Loucy (cell line): ENCODE measurements at regions not wholly inside any gene's neighbourhood (a gene's known extent, or its start where the extent isn't known, plus 50 kb on each side); places are given as distances from the start of the nearest gene placed in this dataset.

Experiments used
- H2AFZ ChIP-seq: fragments of 200-600 bp; sonication (generic); 2 replicates; pipeline ENCODE4 v1.6.0; 2016; ENCODE audit warnings: antibody characterized with exemption, mild to moderate bottlenecking, low read length, moderate library complexity
- H3F3A ChIP-seq: fragments of 200-600 bp; 2 replicates; pipeline ENCODE4 v1.6.0; 2016; ENCODE audit warnings: antibody characterized with exemption, low read depth, mild to moderate bottlenecking
- H3K27me3 ChIP-seq: fragments of 200-600 bp; sonication (generic); 2 replicates; pipeline ENCODE4 v1.6.1; 2014; ENCODE audit warnings: low read length, mild to moderate bottlenecking; ENCODE audit not compliant: insufficient read depth, poor library complexity, severe bottlenecking
- H3K36me3 ChIP-seq: fragments of 200-600 bp; sonication (generic); 2 replicates; pipeline ENCODE4 v1.6.1; 2016; ENCODE audit warnings: low read length; ENCODE audit not compliant: insufficient read depth
- H3K4me1 ChIP-seq: fragments of 200-600 bp; sonication (generic); 2 replicates; pipeline ENCODE4 v1.5.1; 2014; ENCODE audit warnings: low read length, mild to moderate bottlenecking; ENCODE audit not compliant: insufficient read depth, poor library complexity, severe bottlenecking
- H3K4me2 ChIP-seq: fragments of 200-600 bp; sonication (generic); 2 replicates; pipeline ENCODE4 v1.6.0; 2014; ENCODE audit warnings: antibody characterized with exemption, low read length, low read depth, mild to moderate bottlenecking; ENCODE audit not compliant: poor library complexity, severe bottlenecking
- H3K4me3 ChIP-seq: fragments of 200-600 bp; sonication (generic); 2 replicates; pipeline ENCODE4 v1.5.1; 2014; ENCODE audit warnings: low read length, mild to moderate bottlenecking, mixed read lengths; ENCODE audit not compliant: poor library complexity, severe bottlenecking
- H3K79me2 ChIP-seq: fragments of 200-600 bp; sonication (generic); 2 replicates; pipeline ENCODE4 v1.6.1; 2014; ENCODE audit warnings: low read length; ENCODE audit not compliant: insufficient read depth
- H3K9ac ChIP-seq: fragments of 200-600 bp; sonication (generic); 2 replicates; pipeline ENCODE4 v1.6.0; 2014; ENCODE audit warnings: mild to moderate bottlenecking, low read depth, low read length, moderate library complexity; ENCODE audit not compliant: poor library complexity, severe bottlenecking
- H3K9me2 ChIP-seq: fragments of 200-600 bp; sonication (generic); replicated peaks from 2 replicates; pipeline ENCODE4 v1.6.1; 2016; ENCODE audit warnings: low read depth, low read length, mixed read lengths
- H3K9me3 ChIP-seq: fragments of 200-600 bp; sonication (generic); 2 replicates; pipeline ENCODE4 v1.6.1; 2014; ENCODE audit warnings: mild to moderate bottlenecking, antibody characterized with exemption, low read length, low read depth; ENCODE audit not compliant: insufficient read depth
- H4K20me1 ChIP-seq: fragments of 200-600 bp; sonication (generic); 2 replicates; pipeline ENCODE4 v1.6.0; 2014; ENCODE audit warnings: antibody characterized with exemption, low read length, mild to moderate bottlenecking; ENCODE audit not compliant: insufficient read depth, poor library complexity, severe bottlenecking
- EZH2phosphoT487 ChIP-seq: fragments of 200-600 bp; IDR thresholded peaks from 2 replicates; pipeline ENCODE4 v1.6.1; 2018; ENCODE audit warnings: antibody characterized with exemption, mild to moderate bottlenecking, moderate library complexity, borderline replicate concordance
- TF ChIP-seq, protein P1 (sequence below): fragments of 200-600 bp; sonication (generic); conservative IDR thresholded peaks from 2 replicates; pipeline ENCODE4 v1.5.1; 2014; ENCODE audit warnings: mild to moderate bottlenecking, antibody characterized with exemption, low read length

DNA sequence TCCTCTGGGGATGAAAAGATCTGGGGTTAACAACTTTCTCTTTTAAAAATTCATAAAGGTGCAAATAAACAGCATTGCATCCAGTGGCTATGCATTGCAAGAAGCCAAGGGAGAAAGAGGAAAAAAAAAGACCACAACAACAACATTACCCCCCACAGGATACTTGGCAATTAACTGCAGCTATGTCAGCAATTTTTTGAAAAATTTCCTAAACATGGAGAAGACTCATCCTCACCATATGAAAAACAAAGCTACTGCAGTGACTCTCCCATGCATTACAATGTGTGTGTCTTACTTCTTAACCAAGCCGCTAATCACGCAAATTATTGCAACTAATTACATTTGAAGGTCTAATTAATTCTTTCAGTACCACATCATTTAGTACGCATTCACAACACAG lies 309.8 kb upstream of the ZNF507 start:
- Histone ChIP-seq H3K36me3 (no peaks in the 10 kb centered on the region), H3K9me3 (peaks cover 6% of the 10 kb centered on the region; the same call in 1 of the 2 replicates), H3K27me3 (no peaks in the 10 kb centered on the region), H3K79me2 (no peaks in the 10 kb centered on the region), H4K20me1 (no peaks in the 10 kb centered on the region), H3K9ac (no peak overlapping the region), H3K4me2 (no peak overlapping the region), H3K9me2 (no peaks in the 10 kb centered on the region), H3F3A (no peaks in the 10 kb centered on the region), H3K4me3 (no peak overlapping the region), H3K4me1 (no peaks in the 10 kb centered on the region), H2AFZ (no peak overlapping the region)
- TF ChIP-seq EZH2phosphoT487: no peak
- TF ChIP-seq, protein P1, sequence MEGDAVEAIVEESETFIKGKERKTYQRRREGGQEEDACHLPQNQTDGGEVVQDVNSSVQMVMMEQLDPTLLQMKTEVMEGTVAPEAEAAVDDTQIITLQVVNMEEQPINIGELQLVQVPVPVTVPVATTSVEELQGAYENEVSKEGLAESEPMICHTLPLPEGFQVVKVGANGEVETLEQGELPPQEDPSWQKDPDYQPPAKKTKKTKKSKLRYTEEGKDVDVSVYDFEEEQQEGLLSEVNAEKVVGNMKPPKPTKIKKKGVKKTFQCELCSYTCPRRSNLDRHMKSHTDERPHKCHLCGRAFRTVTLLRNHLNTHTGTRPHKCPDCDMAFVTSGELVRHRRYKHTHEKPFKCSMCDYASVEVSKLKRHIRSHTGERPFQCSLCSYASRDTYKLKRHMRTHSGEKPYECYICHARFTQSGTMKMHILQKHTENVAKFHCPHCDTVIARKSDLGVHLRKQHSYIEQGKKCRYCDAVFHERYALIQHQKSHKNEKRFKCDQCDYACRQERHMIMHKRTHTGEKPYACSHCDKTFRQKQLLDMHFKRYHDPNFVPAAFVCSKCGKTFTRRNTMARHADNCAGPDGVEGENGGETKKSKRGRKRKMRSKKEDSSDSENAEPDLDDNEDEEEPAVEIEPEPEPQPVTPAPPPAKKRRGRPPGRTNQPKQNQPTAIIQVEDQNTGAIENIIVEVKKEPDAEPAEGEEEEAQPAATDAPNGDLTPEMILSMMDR: no peak

DNA sequence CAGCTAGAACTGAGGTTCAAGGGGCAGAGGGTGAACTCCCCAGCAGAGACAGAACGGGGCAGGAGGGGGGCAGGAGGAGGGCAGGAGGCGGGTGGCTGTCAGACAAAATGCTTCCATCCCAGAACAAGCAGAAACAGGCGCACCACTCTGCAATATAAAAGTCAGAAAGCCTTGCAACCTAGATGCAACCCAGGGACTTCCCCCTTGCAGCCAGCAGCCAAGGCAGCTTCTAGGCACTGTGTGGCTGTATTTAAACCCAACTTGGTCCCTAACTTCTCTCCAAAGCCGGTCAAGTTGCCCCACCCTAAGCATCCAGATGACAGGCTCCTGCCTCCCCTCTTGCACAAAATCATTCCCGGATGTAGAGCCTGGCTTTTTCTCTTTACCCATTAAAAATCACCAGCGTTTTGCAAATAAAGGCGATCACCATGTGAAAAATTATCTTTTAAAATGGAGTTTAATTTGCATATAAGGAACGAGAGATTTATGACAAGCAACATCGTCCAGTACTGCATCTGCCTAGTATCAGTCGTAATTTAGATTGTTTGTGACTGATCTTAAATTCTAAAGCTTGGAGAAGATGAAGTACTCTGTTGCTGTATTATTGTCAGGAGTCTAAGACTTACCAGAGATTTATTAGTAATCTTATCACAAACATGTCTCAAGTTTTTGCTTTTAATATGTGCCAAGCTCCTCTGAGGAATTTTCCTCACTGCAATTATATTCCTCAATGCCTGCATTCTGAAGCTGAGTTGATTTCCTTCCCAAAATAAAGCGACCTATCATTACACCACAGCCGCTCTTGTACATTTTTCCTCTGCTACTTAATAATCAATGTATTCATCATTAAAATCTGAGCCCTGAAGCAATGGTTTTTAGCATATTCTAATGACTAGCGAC lies 307.1 kb upstream of the ZNF507 start:
- H3K36me3 ChIP-seq: no peaks in the 10 kb centered on the region
- H3K27me3 ChIP-seq: no peaks in the 10 kb centered on the region
- H3K9ac ChIP-seq: no peak overlapping the region
- H3K4me1 ChIP-seq: no peaks in the 10 kb centered on the region
- H3K9me2 ChIP-seq: no peaks in the 10 kb centered on the region
- H3F3A ChIP-seq: no peaks in the 10 kb centered on the region
- no peak overlapping the region for H3K4me3 ChIP-seq
- H3K4me2 ChIP-seq: no peak overlapping the region
- no peaks in the 10 kb centered on the region for H3K79me2 ChIP-seq
- H3K9me3 ChIP-seq: peaks cover 4% of the 10 kb centered on the region; the same call in 1 of the 2 replicates
- no peak for TF ChIP-seq EZH2phosphoT487
- TF ChIP-seq, protein P1: no peak
- no peak overlapping the region for H2AFZ ChIP-seq
- H4K20me1 ChIP-seq: no peaks in the 10 kb centered on the region

DNA sequence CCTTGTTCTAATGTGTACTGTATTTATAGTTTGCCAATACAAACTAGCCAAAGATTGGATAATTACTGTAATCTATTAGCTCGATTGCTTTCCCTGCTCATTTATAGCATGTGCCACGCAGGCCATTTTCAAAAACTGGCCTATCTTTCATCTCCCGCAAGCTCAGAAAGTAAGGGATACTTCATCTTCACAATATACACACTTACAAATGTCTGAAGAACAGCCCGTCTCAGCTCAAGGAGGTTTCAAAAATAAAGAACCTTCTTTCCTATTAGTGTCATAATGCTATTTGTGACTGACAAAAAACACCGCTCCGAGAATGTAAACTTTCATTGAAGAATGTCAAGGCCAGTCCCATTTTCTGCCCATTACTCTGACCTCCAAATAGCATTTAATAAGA lies 306.4 kb upstream of the ZNF507 start:
- Histone ChIP-seq H3F3A (no peaks in the 10 kb centered on the region), H4K20me1 (no peaks in the 10 kb centered on the region), H3K36me3 (no peaks in the 10 kb centered on the region), H3K9ac (no peak overlapping the region), H3K9me3 (peaks cover 2% of the 10 kb centered on the region; the same call in 1 of the 2 replicates), H3K79me2 (no peaks in the 10 kb centered on the region), H3K4me3 (no peak overlapping the region), H3K9me2 (no peaks in the 10 kb centered on the region), H3K4me1 (no peaks in the 10 kb centered on the region), H3K4me2 (no peak overlapping the region), H3K27me3 (no peaks in the 10 kb centered on the region), H2AFZ (no peak overlapping the region)
- TF ChIP-seq EZH2phosphoT487: no peak
- TF ChIP-seq, protein P1: no peak
